ENCODE measurements at regions not wholly inside any gene's neighbourhood (a gene's known extent, or its start where the extent isn't known, plus 50 kb on each side); places are given as distances from the start of the nearest gene placed in this dataset.

- no peak for DNase-seq
These were observed 139.3 kb upstream of the HES1 start for GRCh38 chr3:193996641-193997089.

GRCh38 chr3:193997228-193998122 is 138.5 kb upstream of the HES1 start:
- DNase-seq: no peak

- no peak for DNase-seq
These were observed 137.9 kb upstream of the HES1 start for GRCh38 chr3:193998123-193998448.

- DNase-seq: no peak
These were observed 137.2 kb upstream of the HES1 start for GRCh38 chr3:193998628-193999195.

GRCh38 chr3:194000100-194000499 is 135.8 kb upstream of the HES1 start:
- DNase-seq: no peak

GRCh38 chr3:194000712-194001111 is 135.2 kb upstream of the HES1 start:
- DNase-seq: no peak

GRCh38 chr3:194001728-194002459 is 134.1 kb upstream of the HES1 start:
- no peak for DNase-seq

GRCh38 chr3:194003114-194004057 is 132.6 kb upstream of the HES1 start:
- DNase-seq: peak; percentile 93

- no peak for DNase-seq
These were observed 129.9 kb upstream of the HES1 start for GRCh38 chr3:194005930-194006501.

- DNase-seq: no peak
These were observed 128.2 kb upstream of the HES1 start for GRCh38 chr3:194007592-194008337.

GRCh38 chr3:194009019-194009418 is 126.9 kb upstream of the HES1 start:
- no peak for DNase-seq

GRCh38 chr3:194009892-194010533 is 125.9 kb upstream of the HES1 start:
- no peak for DNase-seq

- no peak for DNase-seq
These were observed 124.1 kb upstream of the HES1 start for GRCh38 chr3:194011807-194012206.

GRCh38 chr3:194013928-194014327 is 122.0 kb upstream of the HES1 start:
- no peak for DNase-seq

GRCh38 chr3:194014756-194015155 is 121.2 kb upstream of the HES1 start:
- DNase-seq: peak; percentile 9

- no peak for DNase-seq
These were observed 116.4 kb upstream of the HES1 start for GRCh38 chr3:194019398-194020165.

GRCh38 chr3:194022052-194022451 is 113.9 kb upstream of the HES1 start:
- DNase-seq: no peak

- no peak for DNase-seq
These were observed 113.1 kb upstream of the HES1 start for GRCh38 chr3:194022816-194023215.

- DNase-seq: no peak
These were observed 112.3 kb upstream of the HES1 start for GRCh38 chr3:194023501-194024280.

Measured in fibroblast of skin of scalp (primary cell).